Breast epithelium (tissue), 4 donors: ENCODE measurements at regions not wholly inside any gene's neighbourhood (a gene's known extent, or its start where the extent isn't known, plus 50 kb on each side); places are given as distances from the start of the nearest gene placed in this dataset.

Experiments used
- DNase-seq, 2 donors: peaks; one replicate each; pipeline ENCODE4 v3.0.0-alpha.2; 2019; ENCODE audit warnings: low spot score in 2 of 2
- H3K27ac ChIP-seq, 2 donors: fragments of 200-600 bp; sonication (generic) in 1 of 2; one replicate each; pipeline ENCODE4 v1.5.1; 2016 to 2019; ENCODE audit warnings: mild to moderate bottlenecking in 1 of 2
- H3K27me3 ChIP-seq, 2 donors: fragments of 200-600 bp; sonication (generic) in 1 of 2; one replicate each; pipeline versions ENCODE4 v1.5.1 to v1.6.0; 2017 to 2019; ENCODE audit warnings: control low read depth in 1 of 2, mild to moderate bottlenecking in 1 of 2
- H3K36me3 ChIP-seq: fragments of 200-600 bp; one replicate; pipeline ENCODE4 v1.5.1; 2019
- H3K4me1 ChIP-seq, 2 donors: fragments of 200-600 bp; sonication (generic); one replicate each; pipeline ENCODE4 v1.5.1; 2016 to 2019; ENCODE audit warnings: control low read depth in 1 of 2
- H3K4me3 ChIP-seq, 3 donors: fragments of 200-600 bp; sonication (generic); 1 replicate in 2 of 3; 2 replicates in 1 of 3; pipeline ENCODE4 v1.5.1; 2016 to 2019; ENCODE audit warnings: mild to moderate bottlenecking in 3 of 3, moderate library complexity in 2 of 3
- H3K9me3 ChIP-seq, 2 donors: fragments of 200-600 bp; sonication (generic) in 1 of 2; one replicate each; pipeline ENCODE4 v1.5.1; 2016 to 2019; ENCODE audit warnings: control low read depth in 1 of 2
- POLR2A ChIP-seq: fragments of 450-650 bp; IDR thresholded peaks from one replicate; pipeline ENCODE4 v1.6.1; 2016; ENCODE audit warnings: antibody characterized with exemption, mild to moderate bottlenecking, moderate library complexity
- POLR2AphosphoS5 ChIP-seq, 3 donors: sonication (generic); formaldehyde crosslinking; IDR thresholded peaks; one replicate each; pipeline ENCODE4 v1.6.1; 2017; ENCODE audit warnings: antibody characterized with exemption in 3 of 3
- intact Hi-C: fragments of 100-400 bp; cut with DNase I; formaldehyde crosslinking; loops from one replicate; pipeline ENCODE4 v1.15.1; 2023; ENCODE audit warnings: low total_unique reads
- TF ChIP-seq, protein P1 (sequence below), 3 donors: fragments of 450-650 bp; IDR thresholded peaks; one replicate each; pipeline ENCODE4 v1.5.1; 2016 to 2017; ENCODE audit warnings: antibody characterized with exemption in 3 of 3, mild to moderate bottlenecking in 3 of 3, moderate library complexity in 3 of 3

- intact Hi-C loops: no loop called here
Observed at GRCh38 chr3:104855702-104856101, 511.0 kb upstream of the ALCAM start.

GRCh38 chr3:104856741-104857140, 510.0 kb upstream of the ALCAM start:
- Histone ChIP-seq H3K9me3 (peaks cover 0 to 1% of the 10 kb centered on the region in 2 donors), H3K36me3 (no peaks in the 10 kb centered on the region), H3K27me3 (no peaks in the 10 kb centered on the region), H3K27ac (no peak overlapping the region), H3K4me3 (no peak overlapping the region), H3K4me1 (no peaks in the 10 kb centered on the region)
- DNase-seq: no peak
- TF ChIP-seq POLR2A: no peak
- intact Hi-C loops: no loop called here

More at GRCh38 chr3:104855702-104856101, 511.0 kb upstream of the ALCAM start:
- H3K27ac ChIP-seq: no peak overlapping the region
- TF ChIP-seq POLR2AphosphoS5 (IDR thresholded peaks at IDR 0.05) (no peak), POLR2A (no peak)
- TF ChIP-seq, protein P1, sequence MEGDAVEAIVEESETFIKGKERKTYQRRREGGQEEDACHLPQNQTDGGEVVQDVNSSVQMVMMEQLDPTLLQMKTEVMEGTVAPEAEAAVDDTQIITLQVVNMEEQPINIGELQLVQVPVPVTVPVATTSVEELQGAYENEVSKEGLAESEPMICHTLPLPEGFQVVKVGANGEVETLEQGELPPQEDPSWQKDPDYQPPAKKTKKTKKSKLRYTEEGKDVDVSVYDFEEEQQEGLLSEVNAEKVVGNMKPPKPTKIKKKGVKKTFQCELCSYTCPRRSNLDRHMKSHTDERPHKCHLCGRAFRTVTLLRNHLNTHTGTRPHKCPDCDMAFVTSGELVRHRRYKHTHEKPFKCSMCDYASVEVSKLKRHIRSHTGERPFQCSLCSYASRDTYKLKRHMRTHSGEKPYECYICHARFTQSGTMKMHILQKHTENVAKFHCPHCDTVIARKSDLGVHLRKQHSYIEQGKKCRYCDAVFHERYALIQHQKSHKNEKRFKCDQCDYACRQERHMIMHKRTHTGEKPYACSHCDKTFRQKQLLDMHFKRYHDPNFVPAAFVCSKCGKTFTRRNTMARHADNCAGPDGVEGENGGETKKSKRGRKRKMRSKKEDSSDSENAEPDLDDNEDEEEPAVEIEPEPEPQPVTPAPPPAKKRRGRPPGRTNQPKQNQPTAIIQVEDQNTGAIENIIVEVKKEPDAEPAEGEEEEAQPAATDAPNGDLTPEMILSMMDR (IDR thresholded peaks at IDR 0.05): no peak
- DNase-seq: no peak
- H3K36me3 ChIP-seq: no peaks in the 10 kb centered on the region
- no peaks in the 10 kb centered on the region for H3K27me3 ChIP-seq
- H3K4me1 ChIP-seq: no peaks in the 10 kb centered on the region
- peaks cover 0 to 8% of the 10 kb centered on the region in 2 donors for H3K9me3 ChIP-seq
- no peak overlapping the region for H3K4me3 ChIP-seq

DNA sequence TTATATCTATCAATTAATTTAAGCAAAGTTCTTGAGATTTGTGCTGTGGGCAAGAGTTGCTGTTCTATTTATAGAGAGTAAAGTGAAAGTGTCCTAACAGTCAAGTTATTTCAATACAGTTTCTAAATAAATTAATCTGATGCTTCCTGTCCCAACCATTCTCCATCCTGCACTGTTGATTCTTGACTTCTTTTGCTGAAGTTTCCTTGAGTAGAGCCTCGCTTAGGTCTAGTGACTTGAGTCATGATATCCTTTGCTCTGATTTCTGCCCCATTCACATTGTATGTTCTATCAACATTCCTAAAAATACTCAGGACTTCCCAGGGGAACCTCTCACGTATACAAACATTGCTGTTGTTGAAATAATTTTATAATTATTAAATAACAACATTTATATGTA, 498.4 kb upstream of the ALCAM start:
- no peak for DNase-seq
- intact Hi-C loops: no loop called here

GRCh38 chr3:104870276-104870675, 496.4 kb upstream of the ALCAM start:
- intact Hi-C loops: no loop called here
- Histone ChIP-seq H3K4me1 (no peaks in the 10 kb centered on the region), H3K27me3 (no peaks in the 10 kb centered on the region), H3K4me3 (no peak overlapping the region), H3K9me3 (no peaks in the 10 kb centered on the region), H3K27ac (no peak overlapping the region), H3K36me3 (no peaks in the 10 kb centered on the region)
- TF ChIP-seq POLR2AphosphoS5 (IDR thresholded peaks at IDR 0.05): no peak
- no peak for DNase-seq

More for the DNA sequence above, 498.4 kb upstream of the ALCAM start:
- Histone ChIP-seq H3K36me3 (no peaks in the 10 kb centered on the region), H3K4me3 (no peak overlapping the region), H3K9me3 (no peaks in the 10 kb centered on the region), H3K27me3 (no peaks in the 10 kb centered on the region), H3K4me1 (no peaks in the 10 kb centered on the region), H3K27ac (no peak overlapping the region)
- TF ChIP-seq POLR2AphosphoS5 (IDR thresholded peaks at IDR 0.05): no peak
- TF ChIP-seq POLR2A: no peak

- no peak for TF ChIP-seq POLR2A
- TF ChIP-seq, protein P1 (IDR thresholded peaks at IDR 0.05): no peak
- TF ChIP-seq POLR2AphosphoS5 (IDR thresholded peaks at IDR 0.05): no peak
- H3K4me1 ChIP-seq: no peaks in the 10 kb centered on the region
- no peak overlapping the region for H3K27ac ChIP-seq
- no peaks in the 10 kb centered on the region for H3K36me3 ChIP-seq
- no peak overlapping the region for H3K4me3 ChIP-seq
- no peaks in the 10 kb centered on the region for H3K9me3 ChIP-seq
- H3K27me3 ChIP-seq: no peaks in the 10 kb centered on the region
- no peak for DNase-seq
- intact Hi-C loops: no loop called here
Observed at GRCh38 chr3:104873331-104873730, 493.4 kb upstream of the ALCAM start.

- Histone ChIP-seq H3K4me1 (no peaks in the 10 kb centered on the region), H3K27me3 (no peaks in the 10 kb centered on the region), H3K27ac (no peak overlapping the region), H3K9me3 (no peaks in the 10 kb centered on the region), H3K36me3 (no peaks in the 10 kb centered on the region), H3K4me3 (no peak overlapping the region)
- no peak for TF ChIP-seq POLR2A
- TF ChIP-seq, protein P1 (IDR thresholded peaks at IDR 0.05): no peak
- no peak for TF ChIP-seq POLR2AphosphoS5 (IDR thresholded peaks at IDR 0.05)
- intact Hi-C loops: no loop called here
- DNase-seq: no peak
Observed at GRCh38 chr3:104878395-104878794, 488.3 kb upstream of the ALCAM start.

- H3K27ac ChIP-seq: no peak overlapping the region
- intact Hi-C loops: no loop called here
- TF ChIP-seq POLR2AphosphoS5 (IDR thresholded peaks at IDR 0.05): no peak
- TF ChIP-seq POLR2A: no peak
- TF ChIP-seq, protein P1 (IDR thresholded peaks at IDR 0.05): no peak
- H3K27me3 ChIP-seq: no peaks in the 10 kb centered on the region
- no peak for DNase-seq
- H3K36me3 ChIP-seq: no peaks in the 10 kb centered on the region
- H3K4me1 ChIP-seq: no peaks in the 10 kb centered on the region
- H3K9me3 ChIP-seq: no peaks in the 10 kb centered on the region
- H3K4me3 ChIP-seq: no peak overlapping the region
Observed at GRCh38 chr3:104879919-104880318, 486.8 kb upstream of the ALCAM start.
